ENCODE measurements at regions not wholly inside any gene's neighbourhood (a gene's known extent, or its start where the extent isn't known, plus 50 kb on each side); places are given as distances from the start of the nearest gene placed in this dataset.
"Not testable (repeated sequence)": the region's sequence is repeated elsewhere in the genome, so short reads cannot be mapped to it uniquely, and the experiment has no call there.

DNA sequence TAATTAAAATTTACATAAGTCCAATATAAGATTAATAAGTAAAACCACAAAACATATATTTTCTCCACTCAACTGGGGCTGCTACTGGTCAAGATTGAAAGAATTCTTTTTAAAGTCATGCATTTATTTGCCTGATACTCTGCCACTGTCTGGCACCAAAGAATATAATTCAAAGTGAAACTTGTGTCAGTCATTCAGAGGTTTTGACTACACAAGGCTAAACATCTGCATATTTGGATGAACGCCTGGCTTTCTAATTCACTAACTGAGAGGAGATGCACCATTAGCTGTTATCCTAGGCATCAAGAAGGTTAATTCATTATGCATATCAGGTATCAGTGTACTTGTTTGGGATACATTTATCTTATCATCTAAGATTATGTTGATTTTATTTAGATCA, 598.5 kb downstream of the CENPC start:
- no peak for DNase-seq (ENCODE audit: low read depth in 1 of 2, low spot score in 1 of 2)
- Histone ChIP-seq H3K4me1 (ENCODE audit: low read depth) (no peaks in the 10 kb centered on the region), H3K27me3 (no peaks in the 10 kb centered on the region), H3K4me3 (no peak overlapping the region), H3K9me3 (ENCODE audit: low read depth) (no peaks in the 10 kb centered on the region), H3K36me3 (no peaks in the 10 kb centered on the region), H3K27ac (no peak overlapping the region)
- TF ChIP-seq, protein P1, sequence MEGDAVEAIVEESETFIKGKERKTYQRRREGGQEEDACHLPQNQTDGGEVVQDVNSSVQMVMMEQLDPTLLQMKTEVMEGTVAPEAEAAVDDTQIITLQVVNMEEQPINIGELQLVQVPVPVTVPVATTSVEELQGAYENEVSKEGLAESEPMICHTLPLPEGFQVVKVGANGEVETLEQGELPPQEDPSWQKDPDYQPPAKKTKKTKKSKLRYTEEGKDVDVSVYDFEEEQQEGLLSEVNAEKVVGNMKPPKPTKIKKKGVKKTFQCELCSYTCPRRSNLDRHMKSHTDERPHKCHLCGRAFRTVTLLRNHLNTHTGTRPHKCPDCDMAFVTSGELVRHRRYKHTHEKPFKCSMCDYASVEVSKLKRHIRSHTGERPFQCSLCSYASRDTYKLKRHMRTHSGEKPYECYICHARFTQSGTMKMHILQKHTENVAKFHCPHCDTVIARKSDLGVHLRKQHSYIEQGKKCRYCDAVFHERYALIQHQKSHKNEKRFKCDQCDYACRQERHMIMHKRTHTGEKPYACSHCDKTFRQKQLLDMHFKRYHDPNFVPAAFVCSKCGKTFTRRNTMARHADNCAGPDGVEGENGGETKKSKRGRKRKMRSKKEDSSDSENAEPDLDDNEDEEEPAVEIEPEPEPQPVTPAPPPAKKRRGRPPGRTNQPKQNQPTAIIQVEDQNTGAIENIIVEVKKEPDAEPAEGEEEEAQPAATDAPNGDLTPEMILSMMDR (IDR thresholded peaks at IDR 0.05; ENCODE audit: low read depth, low read length), result no peak

DNA sequence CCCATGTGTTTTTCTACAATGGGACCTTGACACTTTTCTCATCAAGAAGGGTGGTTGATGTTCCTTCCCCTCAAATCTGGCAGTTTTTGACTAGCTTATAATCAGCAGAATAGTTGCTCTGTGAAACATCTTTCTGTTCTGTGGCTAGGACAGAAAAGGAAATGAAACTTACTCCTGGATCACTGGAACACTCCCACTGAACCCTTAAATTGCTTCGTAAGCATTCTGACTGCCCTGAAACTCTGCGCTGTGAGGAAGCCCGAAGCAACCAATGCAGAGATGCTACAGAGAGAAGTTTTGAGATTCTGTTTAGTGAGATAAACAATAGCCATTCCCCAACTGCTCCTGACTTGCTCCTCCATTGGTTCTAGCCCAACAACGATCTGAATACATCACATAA, 602.2 kb downstream of the CENPC start:
- no peak for DNase-seq (ENCODE audit: low read depth in 1 of 2, low spot score in 1 of 2)
- TF ChIP-seq, protein P1 (IDR thresholded peaks at IDR 0.05; ENCODE audit: low read depth, low read length), result no peak
- Histone ChIP-seq H3K27me3 (no peaks in the 10 kb centered on the region), H3K4me1 (ENCODE audit: low read depth) (no peaks in the 10 kb centered on the region), H3K9me3 (ENCODE audit: low read depth) (no peaks in the 10 kb centered on the region), H3K27ac (no peak overlapping the region), H3K4me3 (no peak overlapping the region), H3K36me3 (no peaks in the 10 kb centered on the region)

DNA sequence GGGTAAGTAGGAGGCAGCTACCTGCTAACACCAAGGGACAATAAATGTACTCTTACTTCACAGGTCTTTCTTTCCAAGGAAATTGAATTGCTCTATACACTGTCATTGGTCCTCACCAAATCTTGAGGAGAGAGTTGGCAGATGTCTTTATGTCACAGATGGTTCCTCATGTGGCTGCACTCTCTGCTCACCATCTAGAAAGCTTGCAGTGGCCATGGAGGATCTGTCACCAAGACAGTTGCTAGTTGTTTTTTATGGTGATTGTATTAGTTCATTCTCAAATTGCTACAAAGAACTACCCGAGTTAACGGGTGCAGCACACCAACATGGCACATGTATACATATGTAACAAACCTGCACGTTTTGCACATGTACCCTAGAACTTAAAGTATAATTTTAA, 613.3 kb downstream of the CENPC start:
- not testable (repeated sequence) for H3K27ac ChIP-seq; H3K4me3 ChIP-seq; H3K27me3 ChIP-seq; H3K4me1 ChIP-seq (ENCODE audit: low read depth); H3K36me3 ChIP-seq; H3K9me3 ChIP-seq (ENCODE audit: low read depth); DNase-seq (ENCODE audit: low read depth in 1 of 2, low spot score in 1 of 2)

DNA sequence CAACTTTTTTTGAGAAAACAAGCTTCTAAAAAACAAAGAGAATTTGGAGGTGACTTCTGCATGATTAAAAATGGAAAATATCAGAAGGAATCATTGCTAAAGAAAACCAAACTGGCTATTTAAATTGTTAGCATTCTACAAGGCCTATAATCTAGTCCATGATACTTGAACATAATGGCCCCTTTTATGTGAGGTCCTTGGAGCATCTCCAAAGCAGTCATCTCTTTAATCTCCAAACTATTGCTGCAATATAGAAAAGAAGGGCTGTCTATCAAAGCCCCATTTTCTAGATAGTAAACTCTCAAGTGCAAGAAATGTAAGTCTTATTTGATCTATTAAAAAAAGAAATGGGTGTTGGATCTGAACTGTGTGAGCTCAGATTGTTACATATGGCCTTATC, 615.1 kb downstream of the CENPC start:
- H3K27ac ChIP-seq, result no peak overlapping the region
- H3K9me3 ChIP-seq (ENCODE audit: low read depth), result no peaks in the 10 kb centered on the region
- no peak overlapping the region for H3K4me3 ChIP-seq
- TF ChIP-seq, protein P1 (IDR thresholded peaks at IDR 0.05; ENCODE audit: low read depth, low read length), result no peak
- no peaks in the 10 kb centered on the region for H3K36me3 ChIP-seq
- peaks cover 7% of the 10 kb centered on the region for H3K4me1 ChIP-seq (ENCODE audit: low read depth)
- DNase-seq (ENCODE audit: low read depth in 1 of 2, low spot score in 1 of 2), result no peak
- H3K27me3 ChIP-seq, result no peaks in the 10 kb centered on the region

DNA sequence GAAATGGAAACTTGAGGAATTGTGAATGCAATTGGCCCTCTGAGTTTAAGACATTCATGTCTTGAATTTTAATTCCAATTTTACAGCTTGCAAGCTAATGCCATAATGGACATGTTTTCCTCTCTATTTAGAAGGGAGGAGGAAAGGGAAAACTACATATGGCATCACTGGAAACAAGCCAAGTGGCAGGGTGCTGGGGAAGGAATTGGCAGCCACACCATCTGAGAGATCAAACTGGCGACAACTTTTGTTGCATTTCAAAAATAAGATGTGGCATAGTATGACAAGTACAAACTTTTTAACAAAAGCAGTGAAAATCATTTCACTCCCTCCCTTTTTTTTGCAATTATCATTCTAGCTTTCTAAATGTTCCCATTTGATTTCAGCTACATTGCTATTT, 615.6 kb downstream of the CENPC start:
- no peaks in the 10 kb centered on the region for H3K27me3 ChIP-seq
- H3K36me3 ChIP-seq, result no peaks in the 10 kb centered on the region
- TF ChIP-seq, protein P1 (IDR thresholded peaks at IDR 0.05; ENCODE audit: low read depth, low read length), result no peak
- H3K27ac ChIP-seq, result no peak overlapping the region
- DNase-seq (ENCODE audit: low read depth in 1 of 2, low spot score in 1 of 2), result no peak
- no peak overlapping the region for H3K4me3 ChIP-seq
- H3K4me1 ChIP-seq (ENCODE audit: low read depth), result peaks cover 7% of the 10 kb centered on the region
- H3K9me3 ChIP-seq (ENCODE audit: low read depth), result no peaks in the 10 kb centered on the region

DNA sequence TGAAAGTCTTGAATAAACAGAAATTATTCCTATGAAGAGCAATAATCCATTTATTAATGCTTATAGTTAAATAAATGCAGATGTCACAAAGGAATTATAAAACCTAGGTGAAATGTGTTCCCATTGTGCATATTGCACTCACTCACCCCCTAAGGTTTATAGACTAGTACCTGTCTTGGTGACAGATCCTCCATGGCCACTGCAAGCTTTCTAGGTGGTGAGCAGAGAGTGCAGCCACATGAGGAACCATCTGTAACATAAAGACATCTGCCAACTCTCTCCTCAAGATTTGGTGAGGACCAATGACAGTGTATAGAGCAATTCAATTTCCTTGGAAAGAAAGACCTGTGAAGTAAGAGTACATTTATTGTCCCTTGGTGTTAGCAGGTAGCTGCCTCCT, 616.4 kb downstream of the CENPC start:
- not testable (repeated sequence) for DNase-seq (ENCODE audit: low read depth in 1 of 2, low spot score in 1 of 2); H3K27ac ChIP-seq; H3K9me3 ChIP-seq (ENCODE audit: low read depth); H3K36me3 ChIP-seq; H3K4me1 ChIP-seq (ENCODE audit: low read depth); H3K4me3 ChIP-seq; H3K27me3 ChIP-seq

DNA sequence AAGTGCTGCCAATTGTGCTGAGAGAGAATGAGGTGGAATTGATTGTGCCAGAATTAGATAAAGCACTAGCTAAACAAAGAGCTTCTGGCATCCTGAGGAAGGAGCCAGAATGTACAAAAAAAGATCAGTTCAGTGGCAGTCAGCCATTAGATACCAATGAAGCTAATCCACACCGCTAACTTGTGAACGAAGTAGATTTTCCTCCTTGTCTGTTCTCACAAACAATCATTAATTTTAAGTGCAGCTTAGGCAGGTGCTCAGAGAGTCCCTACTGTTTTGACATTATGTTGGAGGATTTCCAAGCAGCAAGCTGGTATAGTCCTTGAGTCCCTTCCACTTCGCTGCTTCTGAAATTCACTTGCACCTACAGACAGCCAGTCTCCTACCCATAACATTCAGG, 617.4 kb downstream of the CENPC start:
- peaks cover 7% of the 10 kb centered on the region for H3K4me1 ChIP-seq (ENCODE audit: low read depth)
- H3K36me3 ChIP-seq, result no peaks in the 10 kb centered on the region
- H3K9me3 ChIP-seq (ENCODE audit: low read depth), result no peaks in the 10 kb centered on the region
- no peak overlapping the region for H3K4me3 ChIP-seq
- H3K27ac ChIP-seq, result no peak overlapping the region
- DNase-seq (ENCODE audit: low read depth in 1 of 2, low spot score in 1 of 2), result peak in 1 of 2 donors; percentile 69
- TF ChIP-seq, protein P1 (IDR thresholded peaks at IDR 0.05; ENCODE audit: low read depth, low read length), result no peak
- H3K27me3 ChIP-seq, result no peaks in the 10 kb centered on the region
